ENCODE measurements at regions not wholly inside any gene's neighbourhood (a gene's known extent, or its start where the extent isn't known, plus 50 kb on each side); places are given as distances from the start of the nearest gene placed in this dataset.

DNA sequence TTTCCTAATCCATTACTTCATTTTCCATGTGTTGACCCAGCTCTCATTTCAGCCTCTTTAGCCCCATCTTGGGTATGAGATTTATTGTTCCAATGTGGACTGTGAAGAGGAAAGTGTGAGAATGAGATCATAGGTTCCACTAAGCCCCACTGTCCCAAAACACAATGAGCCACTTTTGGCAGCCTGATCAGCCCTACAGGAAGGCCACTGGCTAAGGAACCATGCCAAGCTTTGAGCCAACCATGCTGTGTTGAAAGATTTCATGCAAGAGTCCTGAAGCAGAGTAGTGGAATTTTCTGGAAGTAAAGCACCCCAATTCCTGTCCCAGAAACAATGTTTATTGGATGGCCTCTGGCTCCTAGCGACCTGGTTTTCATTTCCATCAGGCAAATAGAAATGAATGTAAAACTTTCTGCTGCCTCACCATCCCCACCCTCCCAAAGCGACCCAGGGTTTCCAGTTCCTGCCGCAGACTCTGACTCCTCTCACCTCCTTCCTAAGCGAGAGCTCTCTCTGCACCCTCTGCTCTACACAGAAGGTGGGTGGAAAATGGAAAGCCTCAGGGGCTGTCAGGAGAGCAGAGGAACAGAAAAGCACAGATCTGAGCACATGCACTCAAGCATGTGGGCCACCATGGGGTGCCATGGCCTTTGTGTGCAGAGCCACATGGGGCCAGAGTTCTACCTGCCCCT lies 73.1 kb downstream of the KCTD12 start:
- H3K4me1 ChIP-seq = no peaks in the 10 kb centered on the region
- no peak for DNase-seq

DNA sequence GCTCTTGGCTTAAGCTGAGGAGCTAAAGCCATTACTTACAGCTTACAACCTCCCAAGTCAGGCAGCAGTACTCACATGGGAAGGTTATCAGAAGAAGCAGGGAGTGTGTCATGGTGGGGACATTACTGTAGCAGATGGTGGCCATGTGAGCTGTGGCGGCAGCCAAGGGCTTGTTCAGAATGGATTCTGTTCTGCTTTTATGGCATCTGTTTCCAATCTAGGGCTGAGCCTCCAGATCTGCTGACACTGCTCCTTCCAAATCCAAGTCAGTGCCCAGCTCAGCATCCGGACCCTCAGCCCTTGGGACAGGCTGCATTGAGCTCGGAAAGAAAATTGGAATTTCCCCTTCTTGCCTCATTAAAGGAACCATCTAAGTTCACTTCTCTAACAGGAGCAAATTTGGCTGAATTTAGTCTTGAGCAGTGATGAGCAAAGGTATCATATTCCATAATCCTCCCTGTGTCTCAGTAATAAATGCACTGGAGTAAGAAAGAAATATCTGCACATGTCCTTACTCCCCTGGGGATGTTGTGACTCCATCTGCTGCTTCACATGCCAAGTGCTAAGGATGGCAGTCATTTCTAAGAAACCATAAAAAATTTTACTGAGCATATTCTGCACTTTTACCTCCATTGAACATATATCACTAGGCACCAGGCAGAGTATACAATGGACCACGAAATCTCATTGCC lies 73.9 kb downstream of the KCTD12 start:
- Histone ChIP-seq H3K4me1 (no peaks in the 10 kb centered on the region), H3K9me3 (no peaks in the 10 kb centered on the region), H3K4me3 (no peak overlapping the region), H3K27me3 (no peaks in the 10 kb centered on the region), H3K36me3 (no peaks in the 10 kb centered on the region), H3K27ac (no peak overlapping the region)
- no peak for DNase-seq
- TF ChIP-seq POLR2A (IDR thresholded peaks at IDR 0.05) = no peak
- TF ChIP-seq, protein P1, sequence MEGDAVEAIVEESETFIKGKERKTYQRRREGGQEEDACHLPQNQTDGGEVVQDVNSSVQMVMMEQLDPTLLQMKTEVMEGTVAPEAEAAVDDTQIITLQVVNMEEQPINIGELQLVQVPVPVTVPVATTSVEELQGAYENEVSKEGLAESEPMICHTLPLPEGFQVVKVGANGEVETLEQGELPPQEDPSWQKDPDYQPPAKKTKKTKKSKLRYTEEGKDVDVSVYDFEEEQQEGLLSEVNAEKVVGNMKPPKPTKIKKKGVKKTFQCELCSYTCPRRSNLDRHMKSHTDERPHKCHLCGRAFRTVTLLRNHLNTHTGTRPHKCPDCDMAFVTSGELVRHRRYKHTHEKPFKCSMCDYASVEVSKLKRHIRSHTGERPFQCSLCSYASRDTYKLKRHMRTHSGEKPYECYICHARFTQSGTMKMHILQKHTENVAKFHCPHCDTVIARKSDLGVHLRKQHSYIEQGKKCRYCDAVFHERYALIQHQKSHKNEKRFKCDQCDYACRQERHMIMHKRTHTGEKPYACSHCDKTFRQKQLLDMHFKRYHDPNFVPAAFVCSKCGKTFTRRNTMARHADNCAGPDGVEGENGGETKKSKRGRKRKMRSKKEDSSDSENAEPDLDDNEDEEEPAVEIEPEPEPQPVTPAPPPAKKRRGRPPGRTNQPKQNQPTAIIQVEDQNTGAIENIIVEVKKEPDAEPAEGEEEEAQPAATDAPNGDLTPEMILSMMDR (IDR thresholded peaks at IDR 0.05) = no peak

More for the DNA sequence above, 73.1 kb downstream of the KCTD12 start:
- H3K27me3 ChIP-seq = no peaks in the 10 kb centered on the region
- H3K9me3 ChIP-seq = no peaks in the 10 kb centered on the region
- H3K27ac ChIP-seq = no peak overlapping the region
- H3K36me3 ChIP-seq = no peaks in the 10 kb centered on the region
- H3K4me3 ChIP-seq = no peak overlapping the region
- TF ChIP-seq, protein P1 (IDR thresholded peaks at IDR 0.05) = no peak
- TF ChIP-seq POLR2A (IDR thresholded peaks at IDR 0.05) = no peak

DNA sequence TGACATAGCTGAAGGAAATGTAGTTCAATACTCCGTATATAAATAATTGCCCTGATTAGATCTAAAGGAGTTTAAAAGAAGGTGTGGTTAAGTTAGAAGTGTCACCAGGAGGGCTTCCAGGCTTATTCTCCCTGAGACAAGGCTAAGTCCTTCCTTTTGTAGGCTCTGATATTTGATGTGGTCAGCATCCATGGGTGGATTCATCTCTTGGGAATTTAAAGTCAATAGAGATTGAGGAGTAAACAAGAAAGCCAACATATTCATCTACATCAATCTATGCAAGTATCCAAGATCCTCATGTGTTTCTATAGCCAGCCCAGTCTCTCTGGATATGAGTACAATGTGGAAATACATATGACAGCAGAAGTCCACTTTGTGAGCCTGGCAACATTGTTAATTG lies 76.8 kb downstream of the KCTD12 start:
- no peak overlapping the region for H3K4me3 ChIP-seq
- no peaks in the 10 kb centered on the region for H3K4me1 ChIP-seq
- no peaks in the 10 kb centered on the region for H3K27me3 ChIP-seq
- no peak for DNase-seq
- H3K27ac ChIP-seq = no peak overlapping the region
- TF ChIP-seq POLR2A (IDR thresholded peaks at IDR 0.05) = no peak
- TF ChIP-seq, protein P1 (IDR thresholded peaks at IDR 0.05) = no peak
- no peaks in the 10 kb centered on the region for H3K36me3 ChIP-seq
- no peaks in the 10 kb centered on the region for H3K9me3 ChIP-seq

DNA sequence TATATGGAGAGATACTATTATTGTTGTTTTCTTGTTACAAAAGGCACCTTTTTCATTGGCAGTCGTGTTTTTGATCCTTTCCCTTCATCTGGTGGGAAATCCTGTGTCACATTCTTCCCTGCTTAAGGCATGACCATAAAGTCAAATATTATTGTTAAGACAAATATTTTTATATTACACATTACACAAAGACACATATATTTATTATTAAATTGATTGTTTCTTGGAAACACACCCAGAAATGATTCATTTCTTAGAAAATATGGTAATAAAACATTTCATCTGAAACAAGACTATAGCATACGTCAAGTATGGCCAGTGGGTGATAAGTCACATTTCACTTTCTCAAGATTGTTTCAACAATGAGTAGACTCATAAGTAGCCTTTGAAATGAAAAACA lies 77.3 kb downstream of the KCTD12 start:
- no peak for TF ChIP-seq POLR2A (IDR thresholded peaks at IDR 0.05)
- TF ChIP-seq, protein P1 (IDR thresholded peaks at IDR 0.05) = no peak
- no peak for DNase-seq
- no peaks in the 10 kb centered on the region for H3K9me3 ChIP-seq
- H3K27me3 ChIP-seq = no peaks in the 10 kb centered on the region
- H3K36me3 ChIP-seq = no peaks in the 10 kb centered on the region
- H3K4me1 ChIP-seq = no peaks in the 10 kb centered on the region
- no peak overlapping the region for H3K4me3 ChIP-seq
- H3K27ac ChIP-seq = no peak overlapping the region

DNA sequence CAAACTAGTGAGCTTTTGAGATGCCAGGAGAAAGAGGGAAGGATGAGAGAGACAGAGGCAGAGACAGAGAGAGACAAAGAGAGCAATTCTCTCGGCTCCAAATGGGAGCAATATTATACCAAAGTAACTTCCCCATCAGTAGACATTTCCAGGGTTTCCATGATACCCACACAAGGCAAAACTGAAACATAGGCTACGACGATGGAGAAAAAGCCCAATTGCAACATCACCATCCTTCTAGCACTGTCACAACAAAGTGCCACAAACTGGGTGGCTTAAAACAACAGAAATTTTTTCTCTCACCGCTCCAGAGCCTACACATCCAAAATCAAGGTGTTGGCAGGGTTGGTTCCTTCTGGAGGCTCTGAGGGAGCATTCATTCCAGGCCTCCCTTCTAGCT lies 81.4 kb downstream of the KCTD12 start:
- Histone ChIP-seq H3K4me3 (no peak overlapping the region), H3K27ac (no peak overlapping the region), H3K4me1 (no peaks in the 10 kb centered on the region), H3K27me3 (no peaks in the 10 kb centered on the region), H3K36me3 (no peaks in the 10 kb centered on the region), H3K9me3 (no peaks in the 10 kb centered on the region)
- TF ChIP-seq, protein P1 (IDR thresholded peaks at IDR 0.05) = no peak
- TF ChIP-seq POLR2A (IDR thresholded peaks at IDR 0.05) = no peak
- DNase-seq = no peak

All from Peyer's patch (tissue), 4 donors.